ENCODE measurements at regions not wholly inside any gene's neighbourhood (a gene's known extent, or its start where the extent isn't known, plus 50 kb on each side); places are given as distances from the start of the nearest gene placed in this dataset.

DNA sequence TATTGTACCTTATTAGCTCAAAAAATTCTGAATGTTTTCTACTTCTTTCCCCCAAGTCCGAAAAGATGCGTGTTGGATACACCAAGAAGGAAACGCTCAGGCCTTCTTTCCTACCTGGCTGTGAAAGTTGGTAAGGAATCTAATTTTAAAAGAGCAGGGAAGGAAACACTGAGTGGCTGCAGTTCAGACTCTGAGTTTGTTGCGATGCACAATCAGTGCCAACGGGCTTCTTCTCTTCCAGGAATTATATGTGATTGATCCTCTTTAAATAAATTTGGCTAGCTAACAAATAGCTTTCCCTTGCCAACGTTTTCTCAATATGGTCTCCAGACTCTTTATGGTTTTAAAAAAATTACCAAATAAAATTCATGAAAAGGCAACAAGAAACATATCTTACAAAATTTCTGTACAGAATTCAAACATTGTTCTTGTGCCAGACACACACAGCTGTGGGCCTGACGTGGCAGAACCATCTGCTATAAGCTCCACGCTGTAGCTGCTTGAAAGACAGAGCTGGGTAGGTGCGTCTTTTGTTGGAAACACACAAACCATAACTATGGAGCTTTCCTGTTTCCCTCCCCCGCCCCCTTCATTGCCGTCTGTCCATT, 493.1 kb downstream of the ZNF608 start:
- no peak for TF ChIP-seq HDAC2 (IDR thresholded peaks at IDR 0.05; ENCODE audit: borderline replicate concordance in 1 of 2, low read depth in 2 of 2, low read length in 2 of 2)
- TF ChIP-seq, protein P1, sequence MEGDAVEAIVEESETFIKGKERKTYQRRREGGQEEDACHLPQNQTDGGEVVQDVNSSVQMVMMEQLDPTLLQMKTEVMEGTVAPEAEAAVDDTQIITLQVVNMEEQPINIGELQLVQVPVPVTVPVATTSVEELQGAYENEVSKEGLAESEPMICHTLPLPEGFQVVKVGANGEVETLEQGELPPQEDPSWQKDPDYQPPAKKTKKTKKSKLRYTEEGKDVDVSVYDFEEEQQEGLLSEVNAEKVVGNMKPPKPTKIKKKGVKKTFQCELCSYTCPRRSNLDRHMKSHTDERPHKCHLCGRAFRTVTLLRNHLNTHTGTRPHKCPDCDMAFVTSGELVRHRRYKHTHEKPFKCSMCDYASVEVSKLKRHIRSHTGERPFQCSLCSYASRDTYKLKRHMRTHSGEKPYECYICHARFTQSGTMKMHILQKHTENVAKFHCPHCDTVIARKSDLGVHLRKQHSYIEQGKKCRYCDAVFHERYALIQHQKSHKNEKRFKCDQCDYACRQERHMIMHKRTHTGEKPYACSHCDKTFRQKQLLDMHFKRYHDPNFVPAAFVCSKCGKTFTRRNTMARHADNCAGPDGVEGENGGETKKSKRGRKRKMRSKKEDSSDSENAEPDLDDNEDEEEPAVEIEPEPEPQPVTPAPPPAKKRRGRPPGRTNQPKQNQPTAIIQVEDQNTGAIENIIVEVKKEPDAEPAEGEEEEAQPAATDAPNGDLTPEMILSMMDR (IDR thresholded peaks at IDR 0.05; ENCODE audit: control extremely low read depth in 1 of 3, insufficient read depth in 1 of 3, low read depth in 1 of 3, low read length in 3 of 3): no peak
- TF ChIP-seq POLR2A (IDR thresholded peaks at IDR 0.05; ENCODE audit: control extremely low read depth in 1 of 2, low read depth in 2 of 2, low read length in 2 of 2): no peak
- TF ChIP-seq POLR2AphosphoS5 (IDR thresholded peaks at IDR 0.05; ENCODE audit: low read depth, low read length): no peak
- TF ChIP-seq, protein P2, sequence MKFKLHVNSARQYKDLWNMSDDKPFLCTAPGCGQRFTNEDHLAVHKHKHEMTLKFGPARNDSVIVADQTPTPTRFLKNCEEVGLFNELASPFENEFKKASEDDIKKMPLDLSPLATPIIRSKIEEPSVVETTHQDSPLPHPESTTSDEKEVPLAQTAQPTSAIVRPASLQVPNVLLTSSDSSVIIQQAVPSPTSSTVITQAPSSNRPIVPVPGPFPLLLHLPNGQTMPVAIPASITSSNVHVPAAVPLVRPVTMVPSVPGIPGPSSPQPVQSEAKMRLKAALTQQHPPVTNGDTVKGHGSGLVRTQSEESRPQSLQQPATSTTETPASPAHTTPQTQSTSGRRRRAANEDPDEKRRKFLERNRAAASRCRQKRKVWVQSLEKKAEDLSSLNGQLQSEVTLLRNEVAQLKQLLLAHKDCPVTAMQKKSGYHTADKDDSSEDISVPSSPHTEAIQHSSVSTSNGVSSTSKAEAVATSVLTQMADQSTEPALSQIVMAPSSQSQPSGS (IDR thresholded peaks at IDR 0.05; ENCODE audit: low read length): no peak
- TF ChIP-seq, protein P3, sequence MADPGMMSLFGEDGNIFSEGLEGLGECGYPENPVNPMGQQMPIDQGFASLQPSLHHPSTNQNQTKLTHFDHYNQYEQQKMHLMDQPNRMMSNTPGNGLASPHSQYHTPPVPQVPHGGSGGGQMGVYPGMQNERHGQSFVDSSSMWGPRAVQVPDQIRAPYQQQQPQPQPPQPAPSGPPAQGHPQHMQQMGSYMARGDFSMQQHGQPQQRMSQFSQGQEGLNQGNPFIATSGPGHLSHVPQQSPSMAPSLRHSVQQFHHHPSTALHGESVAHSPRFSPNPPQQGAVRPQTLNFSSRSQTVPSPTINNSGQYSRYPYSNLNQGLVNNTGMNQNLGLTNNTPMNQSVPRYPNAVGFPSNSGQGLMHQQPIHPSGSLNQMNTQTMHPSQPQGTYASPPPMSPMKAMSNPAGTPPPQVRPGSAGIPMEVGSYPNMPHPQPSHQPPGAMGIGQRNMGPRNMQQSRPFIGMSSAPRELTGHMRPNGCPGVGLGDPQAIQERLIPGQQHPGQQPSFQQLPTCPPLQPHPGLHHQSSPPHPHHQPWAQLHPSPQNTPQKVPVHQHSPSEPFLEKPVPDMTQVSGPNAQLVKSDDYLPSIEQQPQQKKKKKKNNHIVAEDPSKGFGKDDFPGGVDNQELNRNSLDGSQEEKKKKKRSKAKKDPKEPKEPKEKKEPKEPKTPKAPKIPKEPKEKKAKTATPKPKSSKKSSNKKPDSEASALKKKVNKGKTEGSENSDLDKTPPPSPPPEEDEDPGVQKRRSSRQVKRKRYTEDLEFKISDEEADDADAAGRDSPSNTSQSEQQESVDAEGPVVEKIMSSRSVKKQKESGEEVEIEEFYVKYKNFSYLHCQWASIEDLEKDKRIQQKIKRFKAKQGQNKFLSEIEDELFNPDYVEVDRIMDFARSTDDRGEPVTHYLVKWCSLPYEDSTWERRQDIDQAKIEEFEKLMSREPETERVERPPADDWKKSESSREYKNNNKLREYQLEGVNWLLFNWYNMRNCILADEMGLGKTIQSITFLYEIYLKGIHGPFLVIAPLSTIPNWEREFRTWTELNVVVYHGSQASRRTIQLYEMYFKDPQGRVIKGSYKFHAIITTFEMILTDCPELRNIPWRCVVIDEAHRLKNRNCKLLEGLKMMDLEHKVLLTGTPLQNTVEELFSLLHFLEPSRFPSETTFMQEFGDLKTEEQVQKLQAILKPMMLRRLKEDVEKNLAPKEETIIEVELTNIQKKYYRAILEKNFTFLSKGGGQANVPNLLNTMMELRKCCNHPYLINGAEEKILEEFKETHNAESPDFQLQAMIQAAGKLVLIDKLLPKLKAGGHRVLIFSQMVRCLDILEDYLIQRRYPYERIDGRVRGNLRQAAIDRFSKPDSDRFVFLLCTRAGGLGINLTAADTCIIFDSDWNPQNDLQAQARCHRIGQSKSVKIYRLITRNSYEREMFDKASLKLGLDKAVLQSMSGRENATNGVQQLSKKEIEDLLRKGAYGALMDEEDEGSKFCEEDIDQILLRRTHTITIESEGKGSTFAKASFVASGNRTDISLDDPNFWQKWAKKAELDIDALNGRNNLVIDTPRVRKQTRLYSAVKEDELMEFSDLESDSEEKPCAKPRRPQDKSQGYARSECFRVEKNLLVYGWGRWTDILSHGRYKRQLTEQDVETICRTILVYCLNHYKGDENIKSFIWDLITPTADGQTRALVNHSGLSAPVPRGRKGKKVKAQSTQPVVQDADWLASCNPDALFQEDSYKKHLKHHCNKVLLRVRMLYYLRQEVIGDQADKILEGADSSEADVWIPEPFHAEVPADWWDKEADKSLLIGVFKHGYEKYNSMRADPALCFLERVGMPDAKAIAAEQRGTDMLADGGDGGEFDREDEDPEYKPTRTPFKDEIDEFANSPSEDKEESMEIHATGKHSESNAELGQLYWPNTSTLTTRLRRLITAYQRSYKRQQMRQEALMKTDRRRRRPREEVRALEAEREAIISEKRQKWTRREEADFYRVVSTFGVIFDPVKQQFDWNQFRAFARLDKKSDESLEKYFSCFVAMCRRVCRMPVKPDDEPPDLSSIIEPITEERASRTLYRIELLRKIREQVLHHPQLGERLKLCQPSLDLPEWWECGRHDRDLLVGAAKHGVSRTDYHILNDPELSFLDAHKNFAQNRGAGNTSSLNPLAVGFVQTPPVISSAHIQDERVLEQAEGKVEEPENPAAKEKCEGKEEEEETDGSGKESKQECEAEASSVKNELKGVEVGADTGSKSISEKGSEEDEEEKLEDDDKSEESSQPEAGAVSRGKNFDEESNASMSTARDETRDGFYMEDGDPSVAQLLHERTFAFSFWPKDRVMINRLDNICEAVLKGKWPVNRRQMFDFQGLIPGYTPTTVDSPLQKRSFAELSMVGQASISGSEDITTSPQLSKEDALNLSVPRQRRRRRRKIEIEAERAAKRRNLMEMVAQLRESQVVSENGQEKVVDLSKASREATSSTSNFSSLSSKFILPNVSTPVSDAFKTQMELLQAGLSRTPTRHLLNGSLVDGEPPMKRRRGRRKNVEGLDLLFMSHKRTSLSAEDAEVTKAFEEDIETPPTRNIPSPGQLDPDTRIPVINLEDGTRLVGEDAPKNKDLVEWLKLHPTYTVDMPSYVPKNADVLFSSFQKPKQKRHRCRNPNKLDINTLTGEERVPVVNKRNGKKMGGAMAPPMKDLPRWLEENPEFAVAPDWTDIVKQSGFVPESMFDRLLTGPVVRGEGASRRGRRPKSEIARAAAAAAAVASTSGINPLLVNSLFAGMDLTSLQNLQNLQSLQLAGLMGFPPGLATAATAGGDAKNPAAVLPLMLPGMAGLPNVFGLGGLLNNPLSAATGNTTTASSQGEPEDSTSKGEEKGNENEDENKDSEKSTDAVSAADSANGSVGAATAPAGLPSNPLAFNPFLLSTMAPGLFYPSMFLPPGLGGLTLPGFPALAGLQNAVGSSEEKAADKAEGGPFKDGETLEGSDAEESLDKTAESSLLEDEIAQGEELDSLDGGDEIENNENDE (IDR thresholded peaks at IDR 0.05; ENCODE audit: insufficient replicate concordance, low read length): no peak
- TF ChIP-seq TAF1 (IDR thresholded peaks at IDR 0.05; ENCODE audit: low read depth, low read length): no peak

Measured in H1 (cell line).